GM19043 (cell line): ENCODE measurements at regions not wholly inside any gene's neighbourhood (a gene's known extent, or its start where the extent isn't known, plus 50 kb on each side); places are given as distances from the start of the nearest gene placed in this dataset.
"Not testable (repeated sequence)": the region's sequence is repeated elsewhere in the genome, so short reads cannot be mapped to it uniquely, and the experiment has no call there.

ENCODE experiments used
- ATAC-seq: cut with Tn5 transposase; IDR thresholded peaks from one replicate; pipeline ENCODE4 v1.9.1; 2021; ENCODE audit warnings: low read depth; ENCODE audit not compliant: unreplicated experiment

DNA sequence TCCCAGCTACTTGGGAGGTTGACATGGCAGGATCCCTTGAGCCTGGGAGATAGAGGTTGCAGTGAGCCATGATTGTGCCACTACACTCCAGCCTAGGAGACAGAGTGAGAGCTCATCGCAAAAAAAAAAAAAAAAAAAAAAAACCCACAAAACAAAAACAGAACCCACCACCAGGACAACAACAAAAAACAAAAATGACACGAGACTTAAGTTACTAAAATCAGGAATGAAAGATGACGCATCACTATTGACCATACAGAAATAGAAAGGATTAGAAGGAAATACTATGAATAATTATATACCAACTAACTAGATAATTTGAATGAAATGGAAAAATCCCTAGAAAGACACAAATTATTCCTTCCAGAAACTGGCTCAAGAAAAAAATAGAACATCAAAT lies 432.4 kb upstream of the PMFBP1 start:
- ATAC-seq = no peak

GRCh38 chr16:72602499-72602898 lies 430.5 kb upstream of the PMFBP1 start:
- no peak for ATAC-seq

DNA sequence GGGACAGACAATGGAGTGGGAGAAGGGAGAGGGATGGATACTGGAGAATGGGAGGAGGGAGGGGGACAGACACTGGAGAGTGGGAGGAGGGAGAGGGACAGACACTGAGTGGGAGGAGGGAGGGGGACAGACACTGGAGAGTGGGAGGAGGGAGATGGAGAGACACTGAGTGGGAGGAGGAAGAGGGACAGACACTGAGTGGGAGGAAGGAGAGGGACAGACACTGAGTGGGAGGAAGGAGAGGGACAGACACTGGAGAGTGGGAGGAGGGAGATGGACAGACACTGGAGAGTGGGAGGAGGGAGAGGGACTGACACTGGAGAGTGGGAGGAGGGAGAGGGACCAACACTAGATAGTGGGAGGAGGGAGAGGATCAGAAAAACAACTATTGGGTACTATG lies 426.7 kb upstream of the PMFBP1 start:
- no peak for ATAC-seq

DNA sequence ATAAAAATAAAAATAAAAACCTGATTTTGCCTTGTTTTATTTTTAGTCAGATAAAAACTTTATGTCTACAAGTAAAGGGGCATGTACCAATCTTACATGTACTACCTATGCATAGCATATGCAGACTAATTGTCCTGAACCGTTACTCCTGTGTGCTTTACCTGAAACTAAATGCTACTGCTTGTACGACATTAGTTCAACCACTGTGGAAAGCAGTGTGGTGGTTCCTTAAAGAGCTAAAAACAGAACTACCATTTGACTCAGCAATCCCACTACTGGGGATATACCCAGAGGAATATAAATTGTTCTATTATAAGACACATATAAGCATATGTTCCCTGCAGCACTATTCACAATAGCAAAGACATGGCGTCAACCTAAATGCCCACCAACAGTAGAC lies 426.0 kb upstream of the PMFBP1 start:
- ATAC-seq = no peak

GRCh38 chr16:72596373-72596772 lies 424.4 kb upstream of the PMFBP1 start:
- no peak for ATAC-seq

GRCh38 chr16:72590151-72590937 lies 418.4 kb upstream of the PMFBP1 start:
- peak; percentile 86 for ATAC-seq

DNA sequence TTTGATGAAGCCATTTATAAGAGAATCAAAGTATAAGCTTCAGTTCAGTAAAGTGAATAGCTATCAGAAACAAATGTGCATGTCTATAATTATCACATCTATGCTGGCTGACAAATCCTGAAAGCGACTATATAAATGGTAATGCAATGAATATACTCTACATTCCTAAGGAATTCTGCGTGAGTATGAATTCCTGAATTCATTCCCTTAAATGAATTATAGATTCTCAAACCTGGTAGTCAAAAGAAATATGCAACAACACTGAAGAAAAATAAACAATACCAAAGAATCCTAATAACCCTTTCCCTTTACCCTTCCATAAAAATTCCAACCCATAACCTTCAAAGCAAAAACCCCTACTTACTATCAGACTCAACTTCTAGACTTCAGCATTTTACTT lies 416.6 kb upstream of the PMFBP1 start:
- no peak for ATAC-seq

DNA sequence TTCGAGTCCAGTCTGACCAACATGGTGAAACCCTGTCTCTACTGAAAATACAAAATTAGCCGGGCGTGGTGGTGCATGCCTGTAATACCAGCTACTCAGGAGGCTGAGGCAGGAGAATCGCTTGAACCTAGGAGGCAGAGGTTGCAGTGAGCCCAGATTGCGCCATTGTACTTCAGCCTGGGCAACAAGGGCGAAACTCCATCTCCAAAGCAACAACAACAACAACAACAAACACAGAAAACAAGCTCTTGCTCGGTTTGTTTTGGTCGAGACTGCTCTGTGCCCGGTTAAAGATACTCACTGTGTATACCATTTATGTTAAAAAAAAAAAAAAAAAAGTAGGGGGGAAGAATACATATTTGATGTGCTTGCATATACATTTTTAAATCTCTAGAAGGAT lies 406.1 kb upstream of the PMFBP1 start:
- not testable (repeated sequence) for ATAC-seq

DNA sequence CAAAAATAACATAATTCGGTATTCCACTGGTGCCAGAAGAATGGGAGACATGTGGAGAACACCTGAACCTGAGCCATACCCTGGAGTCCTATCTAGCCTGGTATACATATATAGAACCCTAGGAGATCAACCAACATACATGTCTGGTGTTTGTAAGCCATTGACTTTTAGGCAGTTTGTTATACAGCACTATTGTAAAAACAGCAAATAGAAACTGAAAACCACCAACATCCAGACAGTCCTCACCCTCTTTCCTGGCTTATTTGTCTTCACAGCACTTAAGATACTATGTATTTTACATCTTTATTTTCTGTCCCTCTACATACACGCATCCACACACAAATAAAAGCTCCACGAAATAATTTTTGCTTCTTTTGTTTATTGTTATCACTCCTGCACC lies 404.2 kb upstream of the PMFBP1 start:
- no peak for ATAC-seq

DNA sequence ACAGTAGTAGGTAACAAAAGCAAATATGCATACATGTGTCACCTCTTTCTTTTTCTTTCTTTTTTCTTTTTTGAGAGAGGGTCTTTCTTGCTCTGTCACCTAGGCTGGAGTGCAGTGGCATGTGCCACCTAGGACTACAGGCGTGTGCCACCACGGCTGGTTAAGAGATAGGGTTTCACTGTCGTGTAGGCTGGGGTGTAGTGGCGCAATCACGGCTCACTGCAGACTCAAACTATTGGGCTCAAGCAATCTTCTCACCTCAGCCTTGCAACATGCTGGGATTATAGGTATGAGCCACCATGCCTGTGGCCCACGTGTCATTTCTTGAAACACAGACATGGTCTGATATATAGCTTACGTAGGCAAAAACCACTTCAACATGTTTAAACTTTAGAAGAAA lies 397.7 kb upstream of the PMFBP1 start:
- ATAC-seq = no peak

- ATAC-seq = no peak
Measured at GRCh38 chr16:72568502-72568901, 396.5 kb upstream of the PMFBP1 start.

DNA sequence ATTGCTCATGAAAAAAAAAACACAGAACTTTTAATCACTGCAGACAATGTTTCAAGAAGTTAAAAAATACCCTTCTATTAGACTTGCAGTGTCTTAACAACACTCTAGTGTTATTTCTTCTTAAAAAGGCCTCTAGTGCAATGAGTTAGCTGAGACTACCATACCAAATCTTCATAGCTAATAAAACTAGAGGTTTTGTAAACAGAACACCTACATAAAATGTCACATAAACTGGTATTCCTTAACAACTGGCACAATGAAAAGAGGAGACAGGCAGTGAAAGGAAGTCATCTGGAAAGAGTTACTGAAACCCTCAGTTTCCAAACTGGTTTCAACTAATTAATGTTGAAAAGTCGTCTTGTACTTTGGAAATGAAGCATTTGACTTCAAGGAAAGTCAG lies 394.2 kb upstream of the PMFBP1 start:
- no peak for ATAC-seq

DNA sequence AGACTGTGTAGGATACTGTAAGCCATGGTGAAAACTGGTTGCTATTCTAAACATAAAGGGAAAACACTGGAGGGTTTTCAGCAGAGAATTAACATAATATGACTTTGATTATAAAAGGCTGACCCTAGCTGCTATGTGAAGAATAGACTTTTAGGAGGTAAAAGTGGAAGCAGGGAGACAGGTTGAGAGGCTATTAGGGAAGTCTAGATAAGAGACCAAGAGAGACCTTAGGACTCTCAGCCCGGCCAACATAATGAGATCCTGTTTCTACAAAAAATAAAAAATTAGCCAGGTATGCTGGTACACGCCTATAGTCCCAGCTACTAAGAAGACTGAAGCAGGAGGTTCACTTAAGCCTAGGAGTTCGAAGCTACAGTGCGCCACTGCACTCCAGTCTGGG lies 393.2 kb upstream of the PMFBP1 start:
- ATAC-seq = no peak

DNA sequence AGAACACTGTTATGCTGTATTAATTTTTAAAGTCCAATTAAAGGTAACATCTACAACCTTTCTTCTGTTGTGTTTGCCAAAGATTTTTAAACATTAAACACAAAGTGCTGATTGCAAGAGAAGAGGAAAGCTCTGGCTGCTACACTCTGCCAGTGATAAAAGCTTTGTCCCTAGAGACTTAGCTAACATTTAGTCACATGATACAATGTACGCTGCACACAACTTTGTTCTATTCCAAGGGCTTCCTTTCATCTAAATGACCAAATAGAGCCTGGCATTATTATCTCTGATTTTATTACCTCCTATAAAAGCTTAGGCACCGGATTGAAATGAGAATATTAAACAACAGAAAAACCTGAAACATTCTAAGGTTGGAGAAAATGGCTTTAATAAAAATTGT lies 388.7 kb upstream of the PMFBP1 start:
- no peak for ATAC-seq

DNA sequence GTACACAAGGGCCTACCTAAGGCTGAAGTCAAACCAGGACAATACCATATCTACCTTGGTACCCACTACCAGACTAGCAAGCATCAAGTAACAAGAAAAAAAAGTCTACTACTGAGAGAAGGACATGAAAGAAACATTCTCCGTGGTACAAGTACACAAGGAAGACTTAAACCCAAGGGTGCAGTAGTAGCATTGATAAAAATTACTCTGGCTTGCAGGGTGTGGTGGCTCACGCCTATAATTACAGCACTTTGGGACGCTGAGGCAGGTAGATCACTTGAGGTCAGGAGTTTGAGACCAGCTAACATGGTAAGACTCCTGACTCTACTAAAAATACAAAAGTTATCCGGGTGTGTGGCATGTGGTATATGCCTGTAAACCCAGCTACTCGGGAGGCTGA lies 386.5 kb upstream of the PMFBP1 start:
- ATAC-seq = no peak

- no peak for ATAC-seq
Measured at GRCh38 chr16:72554935-72555334, 383.0 kb upstream of the PMFBP1 start.

DNA sequence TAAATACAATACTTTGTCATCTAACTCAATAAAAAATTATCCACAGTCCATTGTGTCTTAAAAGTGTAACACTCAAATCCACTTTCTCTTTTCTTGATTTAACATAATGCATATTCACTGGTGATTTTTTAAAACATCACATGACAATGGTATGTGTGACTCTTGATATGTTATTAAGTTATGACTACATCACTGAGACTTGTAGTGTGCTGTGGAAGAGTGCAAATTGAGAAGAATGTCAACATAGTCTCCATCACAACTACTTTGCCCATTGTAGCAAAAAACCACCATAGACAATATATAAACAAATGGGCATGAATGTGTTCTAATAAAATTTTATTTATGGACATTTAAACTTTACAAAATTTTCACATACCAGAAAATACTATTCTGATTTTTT lies 380.7 kb upstream of the PMFBP1 start:
- ATAC-seq = no peak

GRCh38 chr16:72551649-72552048 lies 379.7 kb upstream of the PMFBP1 start:
- ATAC-seq = no peak

DNA sequence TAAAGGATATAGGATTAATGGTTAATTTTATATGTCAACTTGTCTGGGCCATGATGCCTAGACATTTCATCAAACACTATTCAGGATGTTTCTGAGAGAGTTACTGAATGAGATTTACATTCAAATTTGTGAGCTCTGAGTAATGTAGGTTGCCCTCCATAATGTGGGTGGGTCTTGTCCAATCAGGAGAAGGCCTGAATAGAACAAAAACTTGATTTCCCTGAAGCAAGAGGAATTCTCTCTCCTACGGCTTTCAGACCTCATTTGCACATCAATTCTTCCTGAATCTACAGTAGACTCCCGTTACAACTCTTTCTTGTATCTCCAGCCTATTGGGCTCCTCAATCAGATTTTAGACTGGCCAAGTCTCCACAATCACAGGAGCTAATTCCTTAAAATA lies 377.9 kb upstream of the PMFBP1 start:
- no peak for ATAC-seq

GRCh38 chr16:72542102-72542501 lies 370.1 kb upstream of the PMFBP1 start:
- ATAC-seq = no peak

GRCh38 chr16:72537664-72538063 lies 365.7 kb upstream of the PMFBP1 start:
- ATAC-seq = no peak

GRCh38 chr16:72536723-72537435 lies 364.9 kb upstream of the PMFBP1 start:
- no peak for ATAC-seq
